ENCODE measurements at regions not wholly inside any gene's neighbourhood (a gene's known extent, or its start where the extent isn't known, plus 50 kb on each side); places are given as distances from the start of the nearest gene placed in this dataset.

GRCh38 chr5:86407711-86408110, 210.0 kb upstream of the COX7C start:
- H3K27ac ChIP-seq (ENCODE audit: low read depth, low read length): no peak overlapping the region

GRCh38 chr5:86411596-86411995, 206.1 kb upstream of the COX7C start:
- whole genome bisulfite sequencing, 2 experiments (ENCODE audit: insufficient coverage in 1 of 2, insufficient read length in 1 of 2): 100% methylated on average over 1 of the region's 1 CpG; no CpG with 5 or more reads in 1 of the 2 experiments
- no peak overlapping the region for H3K27ac ChIP-seq (ENCODE audit: low read depth, low read length)

More at GRCh38 chr5:86407711-86408110, 210.0 kb upstream of the COX7C start:
- H3K27me3 ChIP-seq (ENCODE audit: control insufficient read depth, insufficient read depth, low read length, poor library complexity, severe bottlenecking): no peaks in the 10 kb centered on the region
- Mint-ChIP-seq H3K36me3 (ENCODE audit: low read depth) (no peaks in the 10 kb centered on the region), H3K27ac (no peak overlapping the region), H3K4me3 (no peak overlapping the region), H3K9me3 (no peaks in the 10 kb centered on the region), H3K4me1 (no peaks in the 10 kb centered on the region), H3K27me3 (ENCODE audit: insufficient read depth) (no peaks in the 10 kb centered on the region)
- no peak overlapping the region for H3K9ac ChIP-seq (ENCODE audit: extremely low read depth, low read length, poor library complexity, severe bottlenecking)
- H3K4me1 ChIP-seq (ENCODE audit: control insufficient read depth, insufficient read depth, low read length): no peaks in the 10 kb centered on the region
- no peaks in the 10 kb centered on the region for H3K36me3 ChIP-seq (ENCODE audit: control insufficient read depth, insufficient read depth, low read length)
- TF ChIP-seq, protein P1, sequence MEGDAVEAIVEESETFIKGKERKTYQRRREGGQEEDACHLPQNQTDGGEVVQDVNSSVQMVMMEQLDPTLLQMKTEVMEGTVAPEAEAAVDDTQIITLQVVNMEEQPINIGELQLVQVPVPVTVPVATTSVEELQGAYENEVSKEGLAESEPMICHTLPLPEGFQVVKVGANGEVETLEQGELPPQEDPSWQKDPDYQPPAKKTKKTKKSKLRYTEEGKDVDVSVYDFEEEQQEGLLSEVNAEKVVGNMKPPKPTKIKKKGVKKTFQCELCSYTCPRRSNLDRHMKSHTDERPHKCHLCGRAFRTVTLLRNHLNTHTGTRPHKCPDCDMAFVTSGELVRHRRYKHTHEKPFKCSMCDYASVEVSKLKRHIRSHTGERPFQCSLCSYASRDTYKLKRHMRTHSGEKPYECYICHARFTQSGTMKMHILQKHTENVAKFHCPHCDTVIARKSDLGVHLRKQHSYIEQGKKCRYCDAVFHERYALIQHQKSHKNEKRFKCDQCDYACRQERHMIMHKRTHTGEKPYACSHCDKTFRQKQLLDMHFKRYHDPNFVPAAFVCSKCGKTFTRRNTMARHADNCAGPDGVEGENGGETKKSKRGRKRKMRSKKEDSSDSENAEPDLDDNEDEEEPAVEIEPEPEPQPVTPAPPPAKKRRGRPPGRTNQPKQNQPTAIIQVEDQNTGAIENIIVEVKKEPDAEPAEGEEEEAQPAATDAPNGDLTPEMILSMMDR (conservative IDR thresholded peaks at IDR 0.05): no peak
- no peak for DNase-seq
- WGBS, 2 experiments (ENCODE audit: insufficient coverage in 1 of 2, insufficient read length in 1 of 2): 97 to 100% methylated on average over 1 of the region's 2 CpGs
- no peak overlapping the region for H3K4me3 ChIP-seq (ENCODE audit: low read length)
- no peaks in the 10 kb centered on the region for H3K9me3 ChIP-seq (ENCODE audit: control insufficient read depth, low read length)

DNA sequence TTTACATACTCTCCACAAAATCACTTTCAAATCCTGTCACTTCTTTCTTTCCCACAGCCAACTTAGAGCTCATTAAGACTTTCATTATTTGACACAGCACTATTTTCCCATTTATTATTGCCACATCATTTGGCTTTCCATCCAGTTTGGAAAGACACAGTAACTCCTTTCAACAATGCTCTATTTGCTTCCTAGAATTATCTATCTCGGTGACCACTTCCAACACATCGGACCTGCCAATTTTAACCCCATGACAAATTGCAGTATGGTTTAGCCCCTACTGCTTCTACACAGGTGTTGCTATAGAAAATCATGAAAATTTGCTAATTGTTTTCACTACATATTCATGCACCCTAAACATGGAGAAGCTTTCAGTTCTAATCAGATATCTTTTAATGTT, 190.6 kb upstream of the COX7C start:
- Histone ChIP-seq H3K9ac (ENCODE audit: extremely low read depth, low read length, poor library complexity, severe bottlenecking) (no peak overlapping the region), H3K27me3 (ENCODE audit: control insufficient read depth, insufficient read depth, low read length, poor library complexity, severe bottlenecking) (no peaks in the 10 kb centered on the region), H3K27ac (ENCODE audit: low read depth, low read length) (no peak overlapping the region), H3K4me1 (ENCODE audit: control insufficient read depth, insufficient read depth, low read length) (no peaks in the 10 kb centered on the region), H3K36me3 (ENCODE audit: control insufficient read depth, insufficient read depth, low read length) (no peaks in the 10 kb centered on the region), H3K4me3 (ENCODE audit: low read length) (no peak overlapping the region), H3K9me3 (ENCODE audit: control insufficient read depth, low read length) (no peaks in the 10 kb centered on the region)
- Mint-ChIP-seq H3K4me1 (no peaks in the 10 kb centered on the region), H3K27me3 (ENCODE audit: insufficient read depth) (no peaks in the 10 kb centered on the region), H3K4me3 (no peak overlapping the region), H3K36me3 (ENCODE audit: low read depth) (no peaks in the 10 kb centered on the region), H3K9me3 (no peaks in the 10 kb centered on the region), H3K27ac (no peak overlapping the region)
- DNase-seq: no peak
- WGBS, 2 experiments (ENCODE audit: insufficient coverage in 1 of 2, insufficient read length in 1 of 2): 80 to 94% methylated on average over 1 to 2 of the region's 2 CpGs
- TF ChIP-seq, protein P1 (conservative IDR thresholded peaks at IDR 0.05): no peak

More at GRCh38 chr5:86411596-86411995, 206.1 kb upstream of the COX7C start:
- no peaks in the 10 kb centered on the region for H3K27me3 Mint-ChIP-seq (ENCODE audit: insufficient read depth)
- H3K9me3 Mint-ChIP-seq: no peaks in the 10 kb centered on the region
- Histone ChIP-seq H3K9ac (ENCODE audit: extremely low read depth, low read length, poor library complexity, severe bottlenecking) (no peak overlapping the region), H3K4me1 (ENCODE audit: control insufficient read depth, insufficient read depth, low read length) (no peaks in the 10 kb centered on the region), H3K9me3 (ENCODE audit: control insufficient read depth, low read length) (no peaks in the 10 kb centered on the region), H3K27me3 (ENCODE audit: control insufficient read depth, insufficient read depth, low read length, poor library complexity, severe bottlenecking) (no peaks in the 10 kb centered on the region), H3K4me3 (ENCODE audit: low read length) (no peak overlapping the region), H3K36me3 (ENCODE audit: control insufficient read depth, insufficient read depth, low read length) (no peaks in the 10 kb centered on the region)
- H3K4me3 Mint-ChIP-seq: no peak overlapping the region
- no peaks in the 10 kb centered on the region for H3K4me1 Mint-ChIP-seq
- no peak overlapping the region for H3K27ac Mint-ChIP-seq
- no peaks in the 10 kb centered on the region for H3K36me3 Mint-ChIP-seq (ENCODE audit: low read depth)
- no peak for DNase-seq
- TF ChIP-seq, protein P1 (conservative IDR thresholded peaks at IDR 0.05): no peak
